LoVo (cell line): ENCODE measurements at regions not wholly inside any gene's neighbourhood (a gene's known extent, or its start where the extent isn't known, plus 50 kb on each side); places are given as distances from the start of the nearest gene placed in this dataset.

Experiments
- DNase-seq: peaks from one replicate; pipeline ENCODE4 v3.0.0-alpha.2; 2016; ENCODE audit warnings: low spot score

GRCh38 chr7:130880668-130881067 lies 146.7 kb upstream of the KLF14 start:
- no peak for DNase-seq

- no peak for DNase-seq
These were observed 147.2 kb upstream of the KLF14 start for GRCh38 chr7:130881091-130881798.

GRCh38 chr7:130881799-130882141 lies 147.8 kb upstream of the KLF14 start:
- no peak for DNase-seq

- DNase-seq, result no peak
These were observed 148.4 kb upstream of the KLF14 start for GRCh38 chr7:130882396-130882795.

- no peak for DNase-seq
These were observed 149.9 kb upstream of the KLF14 start for GRCh38 chr7:130883928-130884327.

- peak; percentile 67 for DNase-seq
These were observed 150.7 kb upstream of the KLF14 start for GRCh38 chr7:130884437-130885417.

GRCh38 chr7:130886438-130887135 lies 152.6 kb upstream of the KLF14 start:
- DNase-seq, result no peak

GRCh38 chr7:130887182-130887956 lies 153.4 kb upstream of the KLF14 start:
- peak; percentile 86 for DNase-seq

GRCh38 chr7:130887957-130888371 lies 154.0 kb upstream of the KLF14 start:
- no peak for DNase-seq

- DNase-seq, result no peak
These were observed 154.5 kb upstream of the KLF14 start for GRCh38 chr7:130888468-130888867.

- no peak for DNase-seq
These were observed 156.4 kb upstream of the KLF14 start for GRCh38 chr7:130890176-130891020.

- DNase-seq, result peak; percentile 81
These were observed 157.5 kb upstream of the KLF14 start for GRCh38 chr7:130891254-130892094.

- no peak for DNase-seq
These were observed 159.5 kb upstream of the KLF14 start for GRCh38 chr7:130893441-130893894.

- DNase-seq, result peak; percentile 97
These were observed 160.3 kb upstream of the KLF14 start for GRCh38 chr7:130894146-130894908.

GRCh38 chr7:130894909-130895750 lies 161.1 kb upstream of the KLF14 start:
- no peak for DNase-seq

GRCh38 chr7:130896051-130896881 lies 162.3 kb upstream of the KLF14 start:
- DNase-seq, result no peak

- peak; percentile 70 for DNase-seq
These were observed 163.0 kb upstream of the KLF14 start for GRCh38 chr7:130896898-130897514.
